Erythroblast (primary cell): ENCODE measurements at regions not wholly inside any gene's neighbourhood (a gene's known extent, or its start where the extent isn't known, plus 50 kb on each side); places are given as distances from the start of the nearest gene placed in this dataset.

ENCODE experiments used
- GATA1 ChIP-seq: IDR thresholded peaks from 2 replicates; pipeline ENCODE4 v1.6.1; 2011; ENCODE audit warnings: low read depth, mild to moderate bottlenecking, control low read depth, low read length, moderate library complexity
- POLR2A ChIP-seq: IDR thresholded peaks from 2 replicates; pipeline ENCODE4 v1.6.1; 2011; ENCODE audit warnings: mild to moderate bottlenecking, low read length

DNA sequence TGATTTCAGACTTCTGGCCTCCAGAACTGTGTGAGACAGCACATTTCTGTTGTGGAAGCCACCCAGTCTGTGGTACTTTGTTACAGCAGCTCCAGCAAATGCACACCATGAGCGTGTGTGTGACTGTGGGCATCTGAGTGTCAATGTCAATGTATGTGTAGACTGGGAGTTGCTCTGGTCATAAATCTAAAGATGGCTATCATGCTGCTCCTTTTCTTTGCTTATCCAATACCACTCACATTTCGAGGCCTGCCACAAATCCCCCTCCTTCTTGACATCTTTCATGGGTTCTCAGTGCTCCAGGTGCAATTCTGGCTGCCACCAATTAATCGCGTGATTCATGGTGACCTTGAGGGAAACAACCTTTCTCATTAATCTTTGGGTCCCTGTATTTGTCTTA, 141.2 kb downstream of the RWDD3 start:
- no peak for TF ChIP-seq POLR2A
- TF ChIP-seq GATA1: no peak
